ENCODE measurements at regions not wholly inside any gene's neighbourhood (a gene's known extent, or its start where the extent isn't known, plus 50 kb on each side); places are given as distances from the start of the nearest gene placed in this dataset.
"Not testable (repeated sequence)": the region's sequence is repeated elsewhere in the genome, so short reads cannot be mapped to it uniquely, and the experiment has no call there.

- in situ Hi-C loops (cut with HindIII; ENCODE audit: low sequenced_read_pairs) = no loop called here
- H3K4me3 ChIP-seq (ENCODE audit: low read depth, low read length) = no peak overlapping the region
- DNase-seq (ENCODE audit: low read depth, low spot score) = no peak
- no peak for TF ChIP-seq CTCF (IDR thresholded peaks at IDR 0.05; ENCODE audit: low read depth, low read length)
These were observed 696.5 kb upstream of the MIS18BP1 start for GRCh38 chr14:45949479-45949878.

- no peak for TF ChIP-seq CTCF (IDR thresholded peaks at IDR 0.05; ENCODE audit: low read depth, low read length)
- no peak for DNase-seq (ENCODE audit: low read depth, low spot score)
- in situ Hi-C loops (cut with HindIII; ENCODE audit: low sequenced_read_pairs) = no loop called here
These were observed 694.8 kb upstream of the MIS18BP1 start for GRCh38 chr14:45947830-45948229.

GRCh38 chr14:45946251-45946650 lies 693.2 kb upstream of the MIS18BP1 start:
- in situ Hi-C loops (cut with HindIII; ENCODE audit: low sequenced_read_pairs) = no loop called here
- H3K4me3 ChIP-seq (ENCODE audit: low read depth, low read length) = no peak overlapping the region
- DNase-seq (ENCODE audit: low read depth, low spot score) = no peak
- no peak for TF ChIP-seq CTCF (IDR thresholded peaks at IDR 0.05; ENCODE audit: low read depth, low read length)

More at GRCh38 chr14:45947830-45948229, 694.8 kb upstream of the MIS18BP1 start:
- H3K4me3 ChIP-seq (ENCODE audit: low read depth, low read length) = no peak overlapping the region

GRCh38 chr14:45940318-45940717 lies 687.3 kb upstream of the MIS18BP1 start:
- TF ChIP-seq CTCF (IDR thresholded peaks at IDR 0.05; ENCODE audit: low read depth, low read length) = no peak
- in situ Hi-C loops (cut with HindIII; ENCODE audit: low sequenced_read_pairs) = no loop called here
- no peak overlapping the region for H3K4me3 ChIP-seq (ENCODE audit: low read depth, low read length)
- DNase-seq (ENCODE audit: low read depth, low spot score) = no peak

- in situ Hi-C loops (cut with HindIII; ENCODE audit: low sequenced_read_pairs) = no loop called here
- DNase-seq (ENCODE audit: low read depth, low spot score) = no peak
These were observed 686.6 kb upstream of the MIS18BP1 start for GRCh38 chr14:45939572-45939971.

GRCh38 chr14:45919995-45920394 lies 667.0 kb upstream of the MIS18BP1 start:
- DNase-seq (ENCODE audit: low read depth, low spot score); in situ Hi-C loops (cut with HindIII; ENCODE audit: low sequenced_read_pairs); H3K4me3 ChIP-seq (ENCODE audit: low read depth, low read length): not testable (repeated sequence)

More at GRCh38 chr14:45939572-45939971, 686.6 kb upstream of the MIS18BP1 start:
- TF ChIP-seq CTCF (IDR thresholded peaks at IDR 0.05; ENCODE audit: low read depth, low read length) = no peak
- H3K4me3 ChIP-seq (ENCODE audit: low read depth, low read length) = no peak overlapping the region

- in situ Hi-C loops (cut with HindIII; ENCODE audit: low sequenced_read_pairs) = no loop called here
- TF ChIP-seq CTCF (IDR thresholded peaks at IDR 0.05; ENCODE audit: low read depth, low read length) = no peak
- no peak overlapping the region for H3K4me3 ChIP-seq (ENCODE audit: low read depth, low read length)
- no peak for DNase-seq (ENCODE audit: low read depth, low spot score)
These were observed 663.4 kb upstream of the MIS18BP1 start for GRCh38 chr14:45916340-45916953.
